NCI-H2196 treated with DMSO at 0.1 percent for 48 hours (cell line): ENCODE measurements at regions not wholly inside any gene's neighbourhood (a gene's known extent, or its start where the extent isn't known, plus 50 kb on each side); places are given as distances from the start of the nearest gene placed in this dataset.
"Not testable (repeated sequence)": the region's sequence is repeated elsewhere in the genome, so short reads cannot be mapped to it uniquely, and the experiment has no call there.

ENCODE experiments used
- DNase-seq: peaks from one replicate; lab custom pipeline; 2025; ENCODE audit not compliant: unreplicated experiment; lab: John Stamatoyannopoulos, UW

DNA sequence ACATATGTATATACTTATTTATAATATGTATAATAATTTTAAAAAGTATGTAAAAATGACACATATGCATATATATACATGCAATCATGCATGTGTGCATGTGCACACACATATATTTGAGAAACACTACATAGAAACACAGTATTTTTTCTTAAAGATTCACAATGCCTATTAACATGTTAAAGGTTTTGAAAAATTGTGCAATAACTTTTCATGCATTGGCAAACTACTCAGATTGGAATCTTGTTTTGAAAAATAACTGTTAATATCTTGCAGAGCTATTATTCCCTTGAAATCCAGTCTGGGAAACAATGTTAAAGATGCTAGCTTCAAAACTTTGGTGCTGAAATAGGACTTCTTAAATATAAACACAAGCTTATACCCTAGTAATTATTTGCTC lies 256.2 kb upstream of the P2RY1 start:
- DNase-seq, result no peak

DNA sequence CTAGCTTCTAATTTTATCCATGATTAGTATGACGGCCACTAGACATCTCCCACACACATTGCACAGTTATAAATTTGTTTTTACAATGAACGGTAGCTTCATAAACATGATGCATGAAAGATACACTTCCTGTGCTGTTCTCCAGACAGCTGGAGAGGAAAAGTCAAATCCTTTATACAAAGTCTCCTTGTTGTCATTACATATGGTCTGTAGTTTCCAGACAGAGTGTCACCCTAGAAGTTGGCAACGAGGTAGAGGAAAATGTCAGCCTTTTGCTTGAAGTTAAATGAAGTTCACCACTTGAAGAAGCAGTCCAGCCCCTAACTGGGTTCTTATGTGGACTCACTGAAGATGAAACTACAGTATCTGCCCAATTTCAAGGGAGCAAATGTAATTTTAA lies 253.0 kb upstream of the P2RY1 start:
- DNase-seq, result no peak

- no peak for DNase-seq
Observed at GRCh38 chr3:152583963-152584362, 251.0 kb upstream of the P2RY1 start.

DNA sequence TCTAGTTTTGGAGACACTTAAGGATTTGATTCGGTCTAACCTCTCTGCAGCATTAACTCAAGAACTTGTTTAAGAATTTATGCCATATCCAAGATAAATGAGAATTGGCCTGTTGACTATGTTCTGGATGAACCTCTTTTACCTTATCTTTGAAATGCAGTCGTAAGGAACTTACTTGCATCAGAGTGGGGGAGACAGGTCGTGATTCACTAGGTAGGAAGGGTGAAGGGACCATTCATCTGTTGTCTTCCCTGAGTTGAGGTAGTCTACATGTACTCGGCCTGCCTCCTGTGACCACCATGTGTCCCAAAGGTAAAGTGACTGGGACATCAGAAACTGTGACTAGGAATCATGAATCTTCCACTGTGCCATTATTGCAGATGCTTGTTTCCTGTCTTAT lies 248.0 kb upstream of the P2RY1 start:
- no peak for DNase-seq

DNA sequence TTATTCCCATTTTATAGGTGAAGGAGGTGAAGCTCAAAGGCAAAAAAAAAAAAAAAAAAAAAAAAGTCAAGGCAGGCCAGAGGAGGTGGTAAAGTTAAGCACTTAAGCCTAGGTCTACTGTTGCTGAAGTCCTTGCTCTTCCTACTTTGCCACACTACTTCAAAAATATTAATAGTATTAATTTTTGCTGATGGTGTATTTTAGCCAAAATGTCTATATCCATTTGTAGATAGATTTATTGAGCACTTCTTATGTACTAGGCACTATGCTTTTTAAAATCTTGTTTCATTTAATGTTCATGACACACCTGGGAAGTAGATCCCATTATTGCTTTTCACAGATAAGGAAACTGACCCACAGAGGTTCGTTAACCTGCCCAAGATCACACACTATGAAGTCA lies 247.1 kb upstream of the P2RY1 start:
- DNase-seq, result no peak

GRCh38 chr3:152589644-152590043 lies 245.3 kb upstream of the P2RY1 start:
- DNase-seq, result no peak

DNA sequence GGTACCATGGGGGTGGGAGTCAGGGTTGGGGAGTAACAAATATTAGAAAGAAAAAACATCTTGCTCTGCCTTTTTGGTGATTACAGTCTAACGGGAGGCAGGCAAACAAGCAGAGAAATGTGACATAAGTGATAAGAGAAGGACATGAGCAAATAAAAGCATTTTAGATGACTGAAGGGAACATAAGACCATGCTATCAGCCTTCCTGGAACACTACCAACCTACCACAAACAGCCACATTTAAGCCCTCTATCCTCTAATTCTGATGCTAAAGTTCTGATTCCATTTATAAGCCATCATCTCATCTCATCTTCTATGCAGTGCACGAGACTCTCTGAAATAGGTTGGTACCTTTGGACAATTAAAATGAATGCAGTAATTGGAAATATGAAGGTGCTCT lies 243.4 kb upstream of the P2RY1 start:
- DNase-seq, result no peak

GRCh38 chr3:152593242-152593641 lies 241.7 kb upstream of the P2RY1 start:
- DNase-seq, result no peak

GRCh38 chr3:152595975-152596821 lies 238.7 kb upstream of the P2RY1 start:
- no peak for DNase-seq

DNA sequence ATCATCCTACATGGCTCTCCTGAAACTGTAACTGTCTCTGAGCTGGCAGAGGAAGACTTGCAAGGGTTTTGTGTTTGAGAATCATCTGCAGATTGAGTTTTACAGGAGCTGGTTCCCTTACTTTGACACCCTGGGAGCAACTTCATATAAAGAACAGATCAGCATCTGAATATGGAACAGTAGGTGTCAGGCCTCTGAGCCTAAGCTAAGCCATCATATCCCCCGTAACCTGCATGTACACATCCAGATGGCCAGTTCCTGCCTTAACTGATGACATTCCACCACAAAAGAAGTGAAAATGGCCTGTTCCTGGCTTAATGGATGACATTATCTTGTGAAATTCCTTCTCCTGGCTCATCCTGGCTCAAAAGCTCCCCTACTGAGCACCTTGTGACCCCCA lies 238.1 kb upstream of the P2RY1 start:
- DNase-seq, result not testable (repeated sequence)

GRCh38 chr3:152606146-152606545 lies 228.8 kb upstream of the P2RY1 start:
- DNase-seq, result no peak

DNA sequence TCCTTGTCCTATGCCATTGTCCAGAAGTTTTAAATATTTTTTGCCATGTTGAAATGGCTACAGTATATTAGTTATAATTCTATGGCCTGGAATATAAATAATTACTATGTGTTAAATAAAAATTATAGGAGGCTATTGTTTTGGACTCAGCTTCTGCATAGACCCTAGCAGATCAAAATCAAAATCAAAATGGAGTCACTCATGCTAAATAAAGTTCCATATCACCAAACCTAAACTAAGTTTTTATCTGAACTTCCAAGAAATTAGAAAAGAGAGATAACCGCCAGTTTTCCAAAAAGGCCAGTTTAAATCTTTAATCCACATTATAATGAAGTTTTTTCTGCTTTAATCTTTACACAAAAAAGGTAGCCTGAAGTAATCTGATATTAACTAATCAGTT lies 227.8 kb upstream of the P2RY1 start:
- DNase-seq, result no peak

GRCh38 chr3:152608696-152609594 lies 226.0 kb upstream of the P2RY1 start:
- no peak for DNase-seq

DNA sequence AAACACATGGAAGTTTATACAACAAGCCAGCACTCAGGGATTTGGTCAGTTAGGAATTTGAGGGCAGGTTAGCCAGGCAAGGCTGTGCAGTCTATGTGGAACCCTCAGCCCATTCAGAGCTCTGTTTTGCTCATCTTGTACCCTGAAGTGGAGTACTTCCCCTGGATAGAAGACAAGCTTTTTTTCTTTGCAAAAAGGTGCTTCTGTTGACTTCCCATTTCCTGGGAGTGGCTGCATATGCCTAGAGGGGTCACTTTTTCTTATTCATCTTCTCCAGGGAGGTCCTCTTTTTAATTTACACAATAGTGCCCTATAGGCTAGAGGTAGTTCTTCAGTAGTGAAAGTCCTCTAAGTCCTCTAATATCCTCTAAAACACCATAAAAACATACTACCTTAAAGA lies 225.0 kb upstream of the P2RY1 start:
- DNase-seq, result no peak

GRCh38 chr3:152610622-152611021 lies 224.3 kb upstream of the P2RY1 start:
- DNase-seq, result no peak

DNA sequence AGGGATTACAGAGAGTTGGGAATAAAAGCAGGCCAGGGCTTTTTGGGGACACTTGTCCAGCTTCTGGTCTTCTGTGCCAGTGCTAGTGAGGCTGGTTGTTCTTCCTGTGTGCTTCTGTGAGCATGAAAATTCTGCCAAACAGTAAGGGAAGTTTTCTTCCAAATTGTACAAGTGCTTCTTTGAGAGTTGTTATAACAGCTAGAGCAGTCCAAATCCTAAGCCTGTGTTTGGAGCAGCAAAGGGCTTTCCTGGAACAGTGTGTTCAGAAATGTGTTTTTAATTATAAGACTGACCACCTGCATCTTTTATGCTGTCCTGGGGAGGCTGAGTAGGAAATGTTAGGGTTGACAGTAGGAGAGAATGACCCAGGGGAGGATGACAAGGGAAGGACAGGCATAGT lies 223.0 kb upstream of the P2RY1 start:
- DNase-seq, result no peak

- DNase-seq, result no peak
Observed at GRCh38 chr3:152613851-152614250, 221.1 kb upstream of the P2RY1 start.

DNA sequence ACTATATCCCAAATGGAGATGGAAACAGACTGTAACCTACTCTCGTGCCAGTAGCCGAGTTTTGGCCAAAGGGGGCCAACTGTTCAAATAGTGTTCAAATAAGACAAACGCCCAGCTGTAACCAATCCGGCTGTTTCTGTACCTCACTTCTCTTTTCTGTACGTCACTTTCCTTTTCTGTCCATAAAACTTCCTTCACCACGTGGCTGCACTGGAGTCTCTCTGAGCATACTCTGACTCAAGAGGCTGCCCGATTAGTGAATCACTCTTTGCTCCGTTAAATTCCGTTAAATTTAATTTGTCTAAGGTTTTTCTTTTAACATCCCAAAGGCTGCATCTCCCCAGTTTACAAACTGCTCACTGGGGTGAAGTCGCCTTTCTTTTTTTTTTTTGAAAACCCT lies 219.2 kb upstream of the P2RY1 start:
- no peak for DNase-seq

GRCh38 chr3:152617609-152618008 lies 217.3 kb upstream of the P2RY1 start:
- no peak for DNase-seq

- no peak for DNase-seq
Observed at GRCh38 chr3:152618529-152618928, 216.4 kb upstream of the P2RY1 start.

DNA sequence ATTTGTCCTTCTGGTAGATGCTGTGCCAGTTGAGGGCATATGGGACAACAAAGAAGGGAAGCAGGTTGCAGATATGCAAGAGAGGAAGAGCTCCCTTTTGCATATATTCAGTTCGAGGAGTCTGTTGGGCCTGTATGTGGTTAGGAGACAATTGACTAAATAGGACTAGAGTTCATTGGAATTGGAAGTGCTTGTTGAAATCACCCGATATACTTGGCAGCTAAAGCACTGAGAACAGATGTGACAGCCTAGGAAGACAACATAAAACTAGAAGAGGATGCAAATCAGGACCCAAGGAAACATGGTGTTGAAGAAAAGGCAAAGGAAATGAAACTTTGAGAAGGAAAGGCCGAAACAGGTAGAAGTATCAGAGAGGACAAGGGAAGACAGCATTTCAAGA lies 215.2 kb upstream of the P2RY1 start:
- DNase-seq, result no peak

DNA sequence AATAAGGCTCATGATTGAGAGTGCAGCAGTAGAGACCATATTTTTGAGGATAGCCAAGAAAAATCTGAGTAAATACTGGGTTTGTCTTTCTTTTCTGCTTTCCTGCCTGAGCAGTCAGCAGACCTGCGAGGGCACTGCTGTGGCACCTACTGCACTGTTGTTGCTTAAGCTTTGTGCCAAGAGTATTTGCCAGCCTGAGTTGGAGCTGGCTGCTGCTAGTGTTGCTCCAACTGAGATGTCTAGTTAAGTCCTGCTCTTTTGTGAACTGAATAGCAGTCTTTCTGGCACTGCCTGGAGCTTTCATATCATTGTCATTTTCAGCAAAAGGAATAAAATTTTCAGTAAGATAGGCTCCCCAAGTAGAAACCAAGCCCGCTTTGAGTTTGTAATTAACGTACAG lies 214.5 kb upstream of the P2RY1 start:
- DNase-seq, result no peak
